ENCODE measurements at regions not wholly inside any gene's neighbourhood (a gene's known extent, or its start where the extent isn't known, plus 50 kb on each side); places are given as distances from the start of the nearest gene placed in this dataset.

DNA sequence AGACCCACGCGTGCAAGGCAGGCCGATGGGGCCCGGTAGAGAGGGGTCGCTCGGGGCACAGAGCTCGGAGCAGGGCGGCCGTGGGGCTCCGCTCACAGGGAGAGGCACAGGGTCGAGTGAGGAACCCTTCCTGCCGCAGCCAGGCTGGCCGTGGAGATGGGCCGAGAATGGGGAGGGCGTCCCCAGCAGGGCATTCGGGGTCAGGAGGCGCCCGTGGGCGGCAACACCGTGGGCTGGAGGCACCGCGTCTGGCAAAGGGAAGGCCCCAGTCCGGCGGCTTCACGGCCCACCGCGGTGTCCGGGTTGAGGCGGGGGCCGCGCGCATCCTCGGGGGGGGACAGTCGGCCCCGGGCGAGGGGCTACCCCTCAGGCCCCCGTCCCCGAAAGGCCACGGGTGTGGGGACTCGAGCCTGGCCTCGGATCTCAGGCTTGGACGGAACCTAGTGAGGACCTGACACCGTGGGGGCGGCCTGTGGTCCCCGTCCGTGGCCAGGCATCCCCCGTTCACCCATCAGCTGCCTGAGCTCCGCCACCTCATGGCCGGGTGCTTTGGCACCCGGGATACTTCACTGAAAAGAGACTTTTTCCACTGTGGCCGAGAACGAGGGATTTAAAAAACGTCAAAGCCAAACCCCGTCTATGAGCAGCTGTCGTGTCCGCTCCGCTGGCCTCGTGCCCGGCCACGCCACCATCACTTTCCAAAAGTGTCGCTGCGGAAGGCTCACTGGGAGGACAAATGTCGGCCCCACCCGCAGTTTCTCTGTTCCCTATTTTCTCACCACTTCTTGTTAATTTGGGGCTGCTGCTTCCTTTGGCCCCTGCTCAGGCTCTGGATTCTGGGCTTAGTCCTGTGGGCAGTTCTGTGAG is 73.6 kb downstream of the METRNL start:
- H3K27me3 Mint-ChIP-seq (ENCODE audit: insufficient read depth, unreplicated experiment), result peaks cover 54% of the 10 kb centered on the region
- intact Hi-C loops (cut with micrococcal nuclease), result no loop called here
- DNase-seq (ENCODE audit: unreplicated experiment), result no peak
- CTCF ChIA-PET, result interaction anchor here (0.6 kb wide), 1 partner anchor 220 kb away, joined by 11 read pairs; no protein-coding TSS in a partner anchor
- H3K4me3 Mint-ChIP-seq (ENCODE audit: unreplicated experiment), result no peak overlapping the region
- H3K9me3 Mint-ChIP-seq (ENCODE audit: unreplicated experiment), result no peaks in the 10 kb centered on the region
- peaks cover 6% of the 10 kb centered on the region for H3K36me3 Mint-ChIP-seq (ENCODE audit: insufficient read depth, unreplicated experiment)
- no peaks in the 10 kb centered on the region for H3K4me1 Mint-ChIP-seq (ENCODE audit: insufficient read depth, unreplicated experiment)
- no peak overlapping the region for H3K27ac Mint-ChIP-seq (ENCODE audit: low read depth, unreplicated experiment)
- TF ChIP-seq, protein P1, sequence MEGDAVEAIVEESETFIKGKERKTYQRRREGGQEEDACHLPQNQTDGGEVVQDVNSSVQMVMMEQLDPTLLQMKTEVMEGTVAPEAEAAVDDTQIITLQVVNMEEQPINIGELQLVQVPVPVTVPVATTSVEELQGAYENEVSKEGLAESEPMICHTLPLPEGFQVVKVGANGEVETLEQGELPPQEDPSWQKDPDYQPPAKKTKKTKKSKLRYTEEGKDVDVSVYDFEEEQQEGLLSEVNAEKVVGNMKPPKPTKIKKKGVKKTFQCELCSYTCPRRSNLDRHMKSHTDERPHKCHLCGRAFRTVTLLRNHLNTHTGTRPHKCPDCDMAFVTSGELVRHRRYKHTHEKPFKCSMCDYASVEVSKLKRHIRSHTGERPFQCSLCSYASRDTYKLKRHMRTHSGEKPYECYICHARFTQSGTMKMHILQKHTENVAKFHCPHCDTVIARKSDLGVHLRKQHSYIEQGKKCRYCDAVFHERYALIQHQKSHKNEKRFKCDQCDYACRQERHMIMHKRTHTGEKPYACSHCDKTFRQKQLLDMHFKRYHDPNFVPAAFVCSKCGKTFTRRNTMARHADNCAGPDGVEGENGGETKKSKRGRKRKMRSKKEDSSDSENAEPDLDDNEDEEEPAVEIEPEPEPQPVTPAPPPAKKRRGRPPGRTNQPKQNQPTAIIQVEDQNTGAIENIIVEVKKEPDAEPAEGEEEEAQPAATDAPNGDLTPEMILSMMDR (IDR thresholded peaks at IDR 0.05; ENCODE audit: unreplicated experiment), result no peak
- POLR2A ChIA-PET, result no interaction called here
- no TSS peak for BruUV-seq (replicated peaks)

DNA sequence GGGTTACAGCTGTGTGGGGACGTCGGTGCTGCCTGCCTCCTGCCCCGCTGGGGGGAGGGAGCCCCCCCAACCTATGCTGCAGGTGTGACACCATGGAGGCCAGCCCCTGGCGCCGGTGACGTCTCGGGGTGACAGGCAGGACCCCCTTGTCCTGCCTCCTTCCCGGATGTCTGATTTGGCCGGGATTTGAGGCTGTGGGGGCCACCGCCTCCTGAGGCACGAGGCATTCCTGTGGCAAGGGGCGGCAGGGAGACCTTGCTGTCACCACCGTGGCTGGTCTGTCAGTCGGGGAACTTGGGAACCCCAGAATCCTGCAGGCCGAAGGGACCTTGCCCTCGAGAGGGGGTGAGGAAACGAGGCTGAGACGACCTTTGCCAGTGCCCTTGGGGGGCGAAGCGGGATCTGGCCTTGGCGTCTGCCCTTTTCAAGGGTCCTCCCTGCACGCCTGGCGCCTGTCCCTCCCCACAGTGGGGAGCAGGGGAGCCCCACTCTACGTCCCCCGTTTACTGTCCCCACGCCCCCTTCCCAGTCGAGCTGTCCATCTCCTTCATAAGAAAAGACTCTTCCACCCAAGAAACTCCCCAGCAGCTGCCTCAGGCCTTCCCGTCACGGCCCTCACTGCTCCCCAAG is 74.4 kb downstream of the METRNL start:
- CTCF ChIA-PET, result interaction anchor here (0.6 kb wide), 1 partner anchor 221 kb away, joined by 11 read pairs; no protein-coding TSS in a partner anchor

DNA sequence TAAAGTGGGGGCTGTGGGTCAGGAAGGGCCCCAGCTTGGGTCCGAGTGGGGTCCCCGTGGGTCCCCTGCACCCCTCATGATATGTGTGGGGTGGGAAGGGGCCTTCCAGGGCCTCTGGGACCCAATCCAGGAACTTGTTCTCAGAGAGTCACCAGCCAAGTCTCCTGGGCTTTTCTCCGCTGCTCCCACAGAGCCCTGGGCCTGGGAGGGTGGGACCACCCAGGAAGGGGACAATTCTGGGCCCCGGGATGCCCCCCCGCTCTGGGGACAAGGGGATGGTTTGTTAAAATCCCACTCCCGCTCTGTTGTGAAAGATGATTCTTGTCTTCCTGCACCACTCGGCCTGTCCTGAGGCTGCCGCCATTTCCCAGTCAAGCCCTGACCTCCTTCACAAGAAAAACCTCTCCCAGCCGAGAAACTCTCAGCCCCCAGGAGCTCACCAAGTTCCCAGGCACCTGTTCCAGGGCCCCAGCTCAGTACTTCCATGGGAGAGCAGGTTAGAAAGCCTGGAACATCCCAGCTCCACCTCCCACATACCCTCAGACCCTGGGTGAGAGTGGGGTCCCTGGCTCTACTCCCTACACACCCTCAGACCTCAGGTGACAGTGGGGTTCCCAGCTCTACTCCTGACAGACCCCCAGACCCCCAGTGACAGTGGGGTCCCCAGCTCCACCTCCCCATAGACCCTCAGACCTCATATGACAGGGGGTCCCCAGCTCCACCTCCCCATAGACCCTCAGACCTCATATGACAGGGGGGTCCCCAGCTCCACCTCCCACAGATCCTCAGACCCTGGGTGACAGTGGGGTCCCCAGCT is 75.1 kb downstream of the METRNL start:
- Mint-ChIP-seq H3K4me1 (ENCODE audit: insufficient read depth, unreplicated experiment) (no peaks in the 10 kb centered on the region), H3K4me3 (ENCODE audit: unreplicated experiment) (no peak overlapping the region), H3K27me3 (ENCODE audit: insufficient read depth, unreplicated experiment) (peaks cover 56% of the 10 kb centered on the region), H3K9me3 (ENCODE audit: unreplicated experiment) (peaks cover 7% of the 10 kb centered on the region), H3K27ac (ENCODE audit: low read depth, unreplicated experiment) (no peak overlapping the region), H3K36me3 (ENCODE audit: insufficient read depth, unreplicated experiment) (peaks cover 6% of the 10 kb centered on the region)
- BruUV-seq (replicated peaks), result no TSS peak
- intact Hi-C loops (cut with micrococcal nuclease), result no loop called here
- POLR2A ChIA-PET, result no interaction called here
- DNase-seq (ENCODE audit: unreplicated experiment), result no peak
- TF ChIP-seq, protein P1 (IDR thresholded peaks at IDR 0.05; ENCODE audit: unreplicated experiment), result no peak
- CTCF ChIA-PET, result no interaction called here

More for the DNA sequence above, 74.4 kb downstream of the METRNL start:
- no TSS peak for BruUV-seq (replicated peaks)
- TF ChIP-seq, protein P1 (IDR thresholded peaks at IDR 0.05; ENCODE audit: unreplicated experiment), result no peak
- Mint-ChIP-seq H3K4me3 (ENCODE audit: unreplicated experiment) (no peak overlapping the region), H3K9me3 (ENCODE audit: unreplicated experiment) (peaks cover 5% of the 10 kb centered on the region), H3K36me3 (ENCODE audit: insufficient read depth, unreplicated experiment) (peaks cover 6% of the 10 kb centered on the region), H3K27me3 (ENCODE audit: insufficient read depth, unreplicated experiment) (peaks cover 53% of the 10 kb centered on the region), H3K4me1 (ENCODE audit: insufficient read depth, unreplicated experiment) (no peaks in the 10 kb centered on the region), H3K27ac (ENCODE audit: low read depth, unreplicated experiment) (no peak overlapping the region)
- POLR2A ChIA-PET, result no interaction called here
- intact Hi-C loops (cut with micrococcal nuclease), result no loop called here
- DNase-seq (ENCODE audit: unreplicated experiment), result no peak

Data from MCF 10A (cell line).